Right lobe of liver (tissue), 4 donors: ENCODE measurements at regions not wholly inside any gene's neighbourhood (a gene's known extent, or its start where the extent isn't known, plus 50 kb on each side); places are given as distances from the start of the nearest gene placed in this dataset.

Source experiments
- CTCF ChIP-seq, 4 donors: fragments of 200-600 bp in 3 of 4; fragments of 450-650 bp in 1 of 4; IDR thresholded peaks; one replicate each; pipeline versions ENCODE4 v1.5.1 to v1.8.0; 2016 to 2022; ENCODE audit warnings: antibody characterized with exemption in 4 of 4, mild to moderate bottlenecking in 2 of 4
- POLR2A ChIP-seq: fragments of 450-650 bp; IDR thresholded peaks from one replicate; pipeline ENCODE4 v1.6.1; 2017; ENCODE audit warnings: antibody characterized with exemption, mild to moderate bottlenecking
- donor health status: DM: no; HTN: no; CAD: no.
- donor health status: DM: no; HTN: no; CAD: no.
- donor health status: DM: no; HTN: yes; CAD: no.

DNA sequence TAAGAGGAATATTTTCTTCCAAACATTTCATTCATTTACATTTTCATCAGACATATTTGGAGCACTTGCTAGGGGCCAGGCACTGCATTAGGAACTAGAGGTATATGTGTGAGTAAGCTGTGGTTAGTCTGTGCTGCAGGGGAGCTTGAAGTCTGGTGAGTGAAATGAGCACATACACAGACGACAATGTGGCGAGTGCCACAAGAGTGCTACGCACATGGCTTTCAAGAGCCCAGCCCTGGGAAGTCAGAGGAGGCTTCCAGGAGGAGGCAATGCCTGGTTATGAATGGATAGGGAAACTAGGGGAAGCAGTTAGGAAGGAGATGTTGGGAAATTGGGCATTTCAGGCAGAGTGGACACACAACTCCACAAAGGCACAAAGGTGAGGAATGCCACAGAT, 171.8 kb downstream of the IER5 start:
- TF ChIP-seq CTCF (IDR thresholded peaks at IDR 0.05) (no peak), POLR2A (no peak)
